GM12878 (cell line): ENCODE measurements at regions not wholly inside any gene's neighbourhood (a gene's known extent, or its start where the extent isn't known, plus 50 kb on each side); places are given as distances from the start of the nearest gene placed in this dataset.

Experiments
- ATAC-seq: fragments of 200-7000 bp; cut with Tn5 transposase; 3 replicates; pipeline ENCODE4 v1.9.1; 2020; ENCODE audit warnings: mild to moderate bottlenecking, moderate library complexity
- BruUV-seq: library from RNA; stranded (reverse); fragments of 400-500 nt; replicated peaks from 2 replicates; lab custom pipeline; 2021; lab: Mats Ljungman, UMichigan
- CTCF ChIA-PET: fragments of 300-600 bp; sonication (Branson Sonifier 250); formaldehyde crosslinking; extraction: SDS; loops from one replicate; lab custom pipeline; 2021; ENCODE audit warnings: inconsistent platforms; lab: Yijun Ruan, JAX
- POLR2A ChIA-PET: fragments of 350-600 bp; formaldehyde crosslinking; extraction: SDS; loops from one replicate; lab custom pipeline; 2021; ENCODE audit warnings: inconsistent platforms; lab: Charles Lee
- RAD21 ChIA-PET: fragments of 300-600 bp; sonication (Branson Sonifier 250); formaldehyde crosslinking; loops from one replicate; lab custom pipeline; 2023; ENCODE audit warnings: antibody characterized with exemption; ENCODE audit not compliant: unreplicated experiment; lab: Charles Lee
- SMC1A ChIA-PET: fragments of 300-600 bp; sonication (Branson Sonifier 250); formaldehyde crosslinking; loops from one replicate; lab custom pipeline; 2023; ENCODE audit not compliant: unreplicated experiment, uncharacterized antibody; lab: Charles Lee
- DNase-seq: peaks from one replicate; pipeline ENCODE4 v3.0.0-alpha.2; 2011; ENCODE audit warnings: low read depth, low spot score
- FAIRE-seq: peaks from 3 replicates; lab custom pipeline; 2011; peaks lifted over from hg19 to GRCh38; lab: Jason Lieb, UNC
- H2AFZ ChIP-seq: 2 replicates; pipeline ENCODE4 v1.6.0; 2011; ENCODE audit warnings: low read depth, low read length, control low read depth; ENCODE audit not compliant: control insufficient read depth
- H3K27ac ChIP-seq: 2 replicates; pipeline ENCODE4 v1.5.1; 2011; ENCODE audit warnings: control low read depth; ENCODE audit not compliant: control insufficient read depth, insufficient read depth
- H3K27me3 ChIP-seq, 2 experiments: replicated peaks in 1 of 2; 2 replicates each; pipeline versions ENCODE4 v1.6.0 to v1.6.1; 2011; ENCODE audit warnings: low read length in 1 of 2; ENCODE audit not compliant: control insufficient read depth in 2 of 2, insufficient read depth in 2 of 2
- H3K36me3 ChIP-seq, 2 experiments: 2 replicates each; pipeline ENCODE4 v1.5.1; 2011; ENCODE audit warnings: low read length in 1 of 2; ENCODE audit not compliant: control insufficient read depth in 2 of 2, insufficient read depth in 2 of 2
- H3K4me1 ChIP-seq: 2 replicates; pipeline ENCODE4 v1.6.1; 2011; ENCODE audit warnings: mild to moderate bottlenecking, low read length, moderate library complexity, mixed read lengths; ENCODE audit not compliant: control insufficient read depth, insufficient read depth
- H3K4me2 ChIP-seq: 2 replicates; pipeline ENCODE4 v1.6.0; 2011; ENCODE audit warnings: control low read depth; ENCODE audit not compliant: control insufficient read depth, insufficient read depth
- H3K4me3 ChIP-seq: fragments of 200-600 bp; sonication (generic); 2 replicates; pipeline ENCODE4 v1.5.1; 2016
- H3K79me2 ChIP-seq: 2 replicates; pipeline ENCODE4 v1.6.0; 2011; ENCODE audit warnings: low read length; ENCODE audit not compliant: control insufficient read depth, insufficient read depth
- H3K9ac ChIP-seq: 2 replicates; pipeline ENCODE4 v1.8.0; 2011; ENCODE audit warnings: low read length, control low read depth, mixed read lengths; ENCODE audit not compliant: control insufficient read depth, insufficient read depth
- H3K9me3 ChIP-seq: replicated peaks from 3 replicates; pipeline ENCODE4 v1.5.1; 2011; ENCODE audit warnings: mild to moderate bottlenecking, low read length; ENCODE audit not compliant: control insufficient read depth, insufficient read depth
- H4K20me1 ChIP-seq: 2 replicates; pipeline ENCODE4 v1.6.0; 2011; ENCODE audit not compliant: control insufficient read depth, insufficient read depth
- HSF1 ChIP-seq: fragments of 150-350 bp; IDR thresholded peaks from 2 replicates; pipeline ENCODE4 v1.6.1; 2014; ENCODE audit warnings: mild to moderate bottlenecking, low read depth, low read length
- IRF5 ChIP-seq: fragments of 450-650 bp; IDR thresholded peaks from 2 replicates; pipeline ENCODE4 v1.6.1; 2017; ENCODE audit warnings: borderline replicate concordance
- MEF2A ChIP-seq: IDR thresholded peaks from 2 replicates; pipeline ENCODE4 v1.6.1; 2011; ENCODE audit warnings: low read depth, mild to moderate bottlenecking, low read length, moderate library complexity; ENCODE audit not compliant: insufficient read depth
- USF2 ChIP-seq: IDR thresholded peaks from 2 replicates; pipeline ENCODE4 v1.6.1; 2011; ENCODE audit warnings: low read depth, low read length, improper control_type of control experiment, borderline replicate concordance
- ZBTB33 ChIP-seq: fragments of 450-650 bp; IDR thresholded peaks from 2 replicates; pipeline ENCODE4 v1.6.1; 2017; ENCODE audit warnings: mild to moderate bottlenecking
- WGBS: methylation state at CpG from one replicate; pipeline ENCODE4 v1.1.6; 2016; ENCODE audit warnings: low lambda C conversion rate; ENCODE audit not compliant: insufficient replicate concordance, insufficient coverage; ENCODE audit errors: missing lambda C conversion rate; 5-methylcytosine and 5-hydroxymethylcytosine counted together
- in situ Hi-C: fragments of 300-500 bp; cut with MboI; formaldehyde crosslinking; loops from 9 replicates; pipeline ENCODE4 v1.14.3; 2018; ENCODE audit warnings: mixed read lengths
- intact Hi-C: fragments of 100-400 bp; cut with micrococcal nuclease; formaldehyde crosslinking; loops from one replicate; pipeline ENCODE4 v1.14.2; 2022; ENCODE audit not compliant: unreplicated experiment

- ChIA-PET SMC1A (no interaction called here), RAD21 (no interaction called here), POLR2A (no interaction called here), CTCF (no interaction called here)
- H3K27me3 ChIP-seq: no peaks in the 10 kb centered on the region
- H3K27ac ChIP-seq: no peak overlapping the region
- no peak for FAIRE-seq
- H2AFZ ChIP-seq: no peak overlapping the region
- BruUV-seq: no TSS peak
- H3K4me3 ChIP-seq: no peak overlapping the region
- no peaks in the 10 kb centered on the region for H3K79me2 ChIP-seq
- no peaks in the 10 kb centered on the region for H4K20me1 ChIP-seq
- no peak overlapping the region for H3K9ac ChIP-seq
- no peak for ATAC-seq
- 71% methylated on average over 4 of the region's 4 CpGs for WGBS
- TF ChIP-seq HSF1 (no peak), MEF2A (no peak), ZBTB33 (no peak), IRF5 (no peak), USF2 (no peak)
- no peak for DNase-seq
- H3K4me1 ChIP-seq: no peaks in the 10 kb centered on the region
- no peaks in the 10 kb centered on the region for H3K36me3 ChIP-seq
- intact Hi-C loops: no loop called here
- no peaks in the 10 kb centered on the region for H3K9me3 ChIP-seq
- H3K4me2 ChIP-seq: no peak overlapping the region
- in situ Hi-C loops: no loop called here
These were observed 291.7 kb upstream of the CNTN3 start for GRCh38 chr3:74906181-74906580.
